Right lung (tissue), 2 donors: ENCODE measurements at regions not wholly inside any gene's neighbourhood (a gene's known extent, or its start where the extent isn't known, plus 50 kb on each side); places are given as distances from the start of the nearest gene placed in this dataset.
"Not testable (repeated sequence)": the region's sequence is repeated elsewhere in the genome, so short reads cannot be mapped to it uniquely, and the experiment has no call there.

Source experiments
- DNase-seq, 2 donors: peaks; one replicate each; pipeline ENCODE4 v3.0.0-alpha.2; 2013

DNA sequence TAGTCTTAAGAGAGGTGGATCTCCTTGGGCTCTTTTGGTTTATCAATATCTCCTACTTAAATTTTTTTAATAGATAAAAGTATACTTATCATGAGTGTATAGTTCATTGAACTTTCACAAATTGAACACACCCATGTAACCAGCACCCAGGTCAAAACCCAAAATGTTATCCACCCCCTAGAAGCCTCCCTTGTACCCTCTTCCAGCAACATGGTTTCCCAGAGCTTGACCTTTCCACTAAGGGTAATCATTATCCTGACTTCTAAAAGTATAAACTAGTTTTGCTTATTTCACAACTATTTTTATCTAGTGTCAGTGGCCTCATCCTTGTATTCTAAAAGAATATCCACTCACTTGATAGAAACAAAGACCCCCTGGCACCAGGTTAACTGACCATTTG is 106.8 kb downstream of the MDH1 start:
- DNase-seq: no peak

DNA sequence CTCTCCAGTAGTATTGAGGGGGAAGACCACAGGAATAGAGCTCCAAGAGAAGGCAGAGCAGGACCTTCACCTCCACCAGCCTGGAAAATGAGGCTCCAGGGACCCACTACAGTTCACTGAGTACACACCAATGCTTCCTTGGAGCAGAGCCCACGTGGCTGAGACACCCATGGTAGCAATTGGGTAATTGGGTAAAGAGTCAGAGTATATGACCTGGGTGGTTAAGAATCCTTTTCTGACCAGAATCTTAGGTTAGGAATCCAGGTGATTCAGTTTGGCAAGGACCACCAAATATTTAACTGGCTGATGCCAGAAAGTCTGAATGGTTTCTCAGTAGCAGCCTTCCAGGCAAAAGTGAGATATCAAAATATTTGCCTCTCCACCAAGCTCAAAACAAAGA is 107.7 kb downstream of the MDH1 start:
- no peak for DNase-seq

DNA sequence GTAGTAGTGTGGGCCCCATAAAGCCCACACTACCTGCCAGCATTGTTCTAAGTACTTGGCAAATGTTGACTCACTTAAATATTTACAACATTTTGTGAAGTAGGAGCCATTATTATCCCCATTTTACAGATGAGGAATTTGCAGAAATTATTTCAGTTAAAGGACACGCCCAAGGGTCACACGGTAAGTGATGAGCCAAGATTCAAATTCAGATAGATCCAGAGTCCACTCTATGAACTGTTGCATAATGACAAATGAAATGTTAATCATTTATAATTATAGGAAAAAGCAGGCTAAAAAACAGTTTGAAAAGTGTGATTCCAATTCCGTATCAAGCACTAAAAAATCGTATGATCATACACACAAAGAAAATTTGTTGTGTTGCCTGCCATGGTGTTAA is 108.4 kb downstream of the MDH1 start:
- DNase-seq: no peak

DNA sequence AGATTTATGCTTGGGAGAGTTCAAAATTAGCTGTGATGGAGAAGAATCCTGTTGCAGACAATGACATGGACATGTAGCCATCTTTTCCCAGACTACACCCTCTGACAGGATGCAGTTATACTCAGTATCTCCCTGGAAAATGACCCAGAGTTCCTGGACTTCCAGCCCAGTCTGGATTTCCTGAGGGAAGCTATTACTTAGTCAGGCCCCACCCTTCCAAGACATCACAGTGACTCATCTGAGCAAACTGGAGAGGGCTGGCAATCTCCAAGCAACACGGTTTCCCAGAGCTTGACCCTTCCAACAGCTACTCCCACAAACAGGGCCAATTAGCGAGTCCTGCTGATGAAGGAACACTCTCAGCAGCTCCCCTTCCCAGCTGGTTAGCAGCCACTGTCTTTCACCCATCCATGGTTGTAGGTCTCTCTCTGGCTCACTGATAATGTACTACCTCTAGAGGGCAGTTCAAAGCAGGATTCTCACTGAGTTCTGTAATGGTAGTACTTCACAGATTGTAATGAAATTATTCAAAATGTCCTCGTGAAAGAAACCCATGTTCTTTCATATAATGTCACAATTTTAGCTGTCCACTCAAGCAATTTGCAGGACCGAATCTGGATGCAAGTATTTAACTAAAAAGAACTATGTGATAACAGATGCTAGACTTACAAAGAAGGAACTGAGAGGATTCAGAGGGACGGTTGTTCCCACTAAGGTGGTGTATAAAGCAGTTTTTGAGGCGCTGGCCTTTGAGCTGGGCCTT is 110.2 kb downstream of the MDH1 start:
- DNase-seq: peak; percentile 1 to 24

DNA sequence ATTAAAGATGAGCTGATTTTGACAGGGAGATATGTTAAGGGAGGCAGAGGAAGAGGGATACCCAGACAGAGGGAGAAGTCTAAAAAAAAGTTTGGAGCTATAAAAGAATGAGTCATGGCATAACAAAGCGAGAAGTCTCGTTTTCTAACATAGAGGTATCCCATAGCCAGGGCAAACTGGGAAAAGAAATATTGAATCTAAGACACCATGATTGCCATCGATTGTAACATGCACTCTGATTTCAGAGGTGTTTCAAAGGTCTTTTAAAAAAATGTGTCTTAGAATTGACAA is 110.7 kb downstream of the MDH1 start:
- DNase-seq: no peak

DNA sequence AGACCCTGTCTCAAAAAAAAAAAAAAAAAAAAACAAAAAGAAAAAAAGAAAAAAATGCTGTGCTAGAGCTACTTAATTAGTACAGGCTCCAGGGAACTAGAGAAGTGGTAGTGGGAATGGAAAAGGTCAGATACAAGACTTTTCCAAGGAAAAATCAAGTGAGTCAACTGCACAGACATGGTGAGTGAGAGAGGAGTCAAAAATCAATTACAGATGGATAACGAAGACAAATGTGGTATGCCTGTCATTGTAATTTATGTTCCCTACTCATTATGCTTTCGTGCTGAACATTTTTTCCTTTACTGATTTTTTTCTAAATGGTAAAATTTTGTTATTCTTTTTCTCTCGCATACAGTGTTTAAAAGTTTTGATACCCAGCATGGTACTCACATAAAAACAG is 111.5 kb downstream of the MDH1 start:
- no peak for DNase-seq

DNA sequence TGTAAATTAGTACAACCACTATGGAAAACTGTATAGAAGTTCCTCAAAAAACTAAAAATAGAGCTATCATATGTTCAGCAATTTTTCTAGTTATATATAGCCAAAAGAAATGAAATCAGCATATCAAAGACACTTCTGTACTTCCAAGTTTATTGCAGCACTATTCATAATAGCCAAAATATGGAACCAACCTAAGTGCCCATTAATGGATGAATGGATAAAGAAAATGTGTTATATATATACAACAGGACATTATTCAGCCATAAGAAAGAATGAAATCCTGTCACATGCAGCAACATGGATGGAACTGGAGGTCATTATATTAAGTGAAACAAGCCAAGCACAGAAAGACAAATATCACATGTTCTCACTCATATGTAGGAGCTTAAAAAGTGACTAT is 112.6 kb downstream of the MDH1 start:
- no peak for DNase-seq

DNA sequence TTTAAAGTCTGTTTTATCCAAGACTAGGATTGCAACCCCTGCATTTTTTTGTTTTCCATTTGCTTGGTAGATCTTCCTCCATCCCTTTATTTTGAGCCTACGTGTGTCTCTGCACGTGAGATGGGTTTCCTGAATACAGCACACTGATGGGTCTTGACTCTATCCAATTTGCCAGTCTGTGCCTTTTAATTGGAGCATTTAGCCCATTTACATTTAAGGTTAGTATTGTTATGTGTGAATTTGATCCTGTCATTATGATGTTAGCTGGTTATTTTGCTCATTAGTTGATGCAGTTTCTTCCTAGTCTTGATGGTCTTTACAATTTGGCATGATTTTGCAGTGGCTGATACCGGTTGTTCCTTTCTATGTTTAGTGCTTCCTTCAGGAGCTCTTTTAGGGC is 117.3 kb downstream of the MDH1 start:
- not testable (repeated sequence) for DNase-seq

DNA sequence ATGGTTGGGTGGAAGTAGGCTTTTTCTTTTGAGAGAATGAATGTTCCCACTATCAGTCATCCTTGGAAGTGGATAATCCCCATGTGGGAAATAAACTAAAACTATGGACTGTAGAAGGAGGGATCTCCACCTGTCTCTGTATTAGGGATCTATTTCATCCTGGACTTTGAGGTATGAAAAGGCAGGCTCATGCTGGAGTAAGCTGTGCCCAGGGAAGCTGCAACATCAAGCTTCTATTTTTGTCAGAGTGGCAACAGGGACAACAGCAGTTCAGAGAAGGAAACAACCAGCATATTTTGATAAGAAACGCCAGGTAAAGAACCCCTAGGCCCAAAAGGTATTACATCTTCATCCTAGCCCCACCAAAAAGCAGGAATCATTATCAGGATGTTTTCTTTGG is 122.0 kb downstream of the MDH1 start:
- DNase-seq: no peak

DNA sequence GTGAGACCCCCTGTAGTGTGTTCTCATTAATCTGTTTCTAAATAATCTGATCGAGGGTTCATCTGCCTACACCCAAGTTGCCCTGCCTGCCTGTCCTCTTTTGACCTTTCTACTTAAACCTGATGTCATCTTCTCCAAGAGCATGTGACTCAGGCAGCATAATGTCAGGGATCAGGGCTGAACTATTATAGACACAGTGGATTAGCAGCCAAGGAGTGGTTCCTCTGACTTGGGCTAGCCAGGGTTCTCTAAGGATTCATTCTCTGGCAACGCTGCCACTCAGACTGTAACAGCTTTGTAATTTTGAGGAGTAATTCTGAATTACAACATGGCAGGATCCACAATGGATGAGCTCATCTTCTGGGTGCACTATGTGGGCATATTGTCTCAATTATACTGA is 124.0 kb downstream of the MDH1 start:
- DNase-seq: no peak

DNA sequence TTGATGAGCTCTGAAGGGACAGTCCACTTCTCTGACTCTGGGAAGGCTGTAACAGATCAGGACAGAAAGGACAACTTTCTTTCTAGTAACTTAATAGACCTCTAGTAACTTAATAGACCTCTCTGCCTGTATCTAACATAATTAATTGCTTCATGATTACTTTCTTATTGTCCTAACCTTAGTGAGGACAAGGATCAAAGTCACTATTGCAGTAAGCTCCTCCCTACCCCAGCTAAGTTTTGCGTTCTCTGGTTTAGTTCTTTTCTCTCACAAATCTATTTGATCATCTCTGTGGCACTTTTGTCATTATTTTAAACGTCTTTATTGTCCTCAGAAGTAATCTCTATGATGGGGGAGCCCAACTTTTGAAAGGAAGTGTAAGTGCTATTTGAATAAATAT is 125.5 kb upstream of the UGP2 start:
- DNase-seq: no peak

DNA sequence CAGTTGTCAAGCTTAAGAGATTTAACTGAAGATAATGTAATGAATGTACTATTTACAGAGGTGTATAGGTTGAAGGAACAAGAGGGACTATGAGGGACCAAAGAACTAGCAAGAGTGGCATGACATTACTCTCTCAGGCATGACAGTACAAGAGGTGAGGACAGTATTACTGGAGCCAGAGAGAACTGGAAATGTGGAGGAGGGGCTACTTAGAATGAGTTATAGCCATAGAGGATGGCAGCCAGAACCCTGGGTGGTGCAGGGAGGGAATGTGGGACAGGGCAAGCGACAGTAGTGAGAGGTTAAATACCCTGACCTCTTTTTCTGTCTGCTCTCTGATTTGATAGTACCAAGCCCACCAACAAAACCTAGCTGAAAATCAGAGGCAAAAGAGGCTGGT is 122.6 kb upstream of the UGP2 start:
- no peak for DNase-seq

DNA sequence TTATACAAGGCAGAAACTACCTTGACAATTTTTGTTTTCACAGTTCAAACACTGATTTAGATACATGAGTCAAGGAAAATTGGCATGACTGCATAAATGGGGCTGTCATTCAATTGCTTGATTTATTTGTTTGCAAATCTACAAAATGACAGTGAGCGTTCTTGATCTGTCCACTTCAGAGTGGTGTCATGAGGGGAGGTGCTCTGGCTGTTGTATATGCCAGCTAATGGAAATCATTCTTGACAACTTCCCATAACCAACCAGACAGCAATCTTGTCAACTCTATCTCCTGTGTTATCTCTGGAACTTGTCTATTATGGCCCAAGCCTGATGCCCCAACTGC is 120.6 kb upstream of the UGP2 start:
- no peak for DNase-seq

DNA sequence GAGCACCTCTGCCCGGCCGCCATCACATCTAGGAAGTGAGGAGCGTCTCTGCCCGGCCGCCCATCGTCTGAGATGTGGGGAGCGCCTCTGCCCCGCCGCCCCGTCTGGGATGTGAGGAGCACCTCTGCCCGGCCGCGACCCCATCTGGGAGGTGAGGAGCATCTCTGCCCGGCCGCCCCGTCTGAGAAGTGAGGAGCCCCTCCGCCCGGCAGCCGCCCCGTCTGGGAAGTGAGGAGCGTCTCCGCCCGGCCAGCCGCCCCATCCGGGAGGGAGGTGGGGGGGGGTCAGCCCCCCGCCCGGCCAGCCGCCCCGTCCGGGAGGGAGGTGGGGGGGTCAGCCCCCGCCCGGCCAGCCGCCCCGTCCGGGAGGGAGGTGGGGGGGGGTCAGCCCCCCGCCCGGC is 119.4 kb upstream of the UGP2 start:
- not testable (repeated sequence) for DNase-seq

DNA sequence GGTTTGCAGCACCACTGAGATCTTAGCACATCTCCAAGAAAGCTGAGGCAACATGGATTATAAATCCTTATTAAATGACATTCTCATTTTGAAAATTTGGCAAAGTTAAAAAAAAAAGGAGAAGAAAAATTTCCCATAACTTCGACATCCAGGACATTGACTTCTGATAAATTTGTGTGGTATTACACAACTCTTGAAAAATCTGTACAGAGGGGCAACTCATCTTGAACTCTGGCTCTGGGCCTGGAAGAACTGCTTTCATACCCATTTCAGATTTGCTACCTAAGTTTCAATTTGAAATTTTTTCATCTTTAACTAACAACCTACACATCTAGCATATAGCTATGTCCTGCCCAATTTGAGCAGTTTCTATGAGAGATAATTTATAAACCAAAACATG is 118.0 kb upstream of the UGP2 start:
- no peak for DNase-seq

DNA sequence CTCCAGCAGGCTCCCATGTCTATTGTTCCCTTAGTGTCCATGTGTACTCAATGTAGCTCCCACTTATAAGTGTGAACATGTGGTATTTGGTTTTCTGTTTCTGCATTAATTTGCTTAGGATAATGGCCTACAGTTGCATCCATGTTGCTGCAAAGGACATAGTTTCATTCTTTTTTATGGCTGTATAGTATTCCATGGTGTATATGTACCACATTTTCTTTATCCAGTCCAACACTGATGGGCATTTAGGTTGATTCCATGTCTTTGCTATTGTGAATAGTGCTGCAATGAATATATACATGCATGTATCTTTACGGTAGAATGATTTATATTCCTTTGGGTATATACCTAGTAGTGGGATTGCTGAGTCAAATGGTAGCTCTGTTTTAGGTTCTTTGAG is 116.5 kb upstream of the UGP2 start:
- DNase-seq: not testable (repeated sequence)

DNA sequence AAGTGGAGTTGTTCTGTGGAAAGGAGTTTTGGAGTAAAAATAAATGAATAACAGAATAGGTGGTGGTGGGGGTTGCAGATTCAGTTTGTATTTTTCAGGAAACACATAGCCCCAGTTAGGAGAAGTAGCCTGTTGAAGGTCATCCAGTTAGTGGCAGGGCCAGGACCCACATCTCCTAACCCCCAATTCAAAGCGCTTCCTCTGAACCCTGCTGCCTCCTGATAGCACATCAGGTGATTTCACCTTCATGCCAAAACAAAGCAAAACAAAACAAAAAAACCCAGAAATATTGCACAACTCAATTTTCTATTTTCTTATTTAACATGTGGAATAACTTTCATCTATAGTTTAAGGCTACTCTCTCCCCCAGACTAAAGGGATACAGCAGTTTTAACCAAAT is 112.3 kb upstream of the UGP2 start:
- no peak for DNase-seq

DNA sequence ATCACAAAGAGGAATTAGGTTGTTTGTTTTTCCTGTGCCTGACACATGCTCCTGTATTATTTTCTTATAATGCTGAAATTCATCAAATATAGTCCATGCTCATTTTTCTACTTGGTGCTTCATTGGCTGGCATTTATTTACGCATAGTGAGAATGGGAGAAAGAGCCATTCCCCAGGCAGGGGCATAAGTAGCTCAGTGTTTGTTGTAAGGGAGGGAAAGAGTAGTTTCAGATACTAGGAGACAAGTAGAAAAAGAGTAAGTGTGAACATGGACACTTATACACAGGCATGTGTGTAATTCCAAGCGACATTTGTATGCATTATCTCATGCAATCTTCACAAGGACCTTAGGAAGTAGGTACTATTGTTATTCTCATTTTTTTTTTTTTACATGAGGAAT is 111.9 kb upstream of the UGP2 start:
- no peak for DNase-seq

DNA sequence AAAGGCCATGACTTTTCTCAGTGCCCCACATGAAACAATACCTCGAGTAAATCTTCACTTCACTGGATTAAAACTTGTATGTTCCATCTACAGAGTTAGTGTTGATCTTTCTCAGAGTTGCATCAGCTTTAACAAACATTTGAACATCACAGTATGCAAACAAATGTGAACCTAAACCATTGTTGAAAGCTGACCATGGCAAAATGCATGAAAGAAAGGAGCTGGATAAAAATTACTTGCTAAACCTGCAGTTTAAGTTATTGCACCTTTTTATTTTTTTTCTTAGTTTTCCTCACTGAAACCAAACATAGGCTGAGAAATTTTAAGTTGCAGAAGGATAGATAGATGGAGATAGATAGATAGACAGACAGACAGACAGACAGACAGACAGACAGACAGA is 107.2 kb upstream of the UGP2 start:
- no peak for DNase-seq

DNA sequence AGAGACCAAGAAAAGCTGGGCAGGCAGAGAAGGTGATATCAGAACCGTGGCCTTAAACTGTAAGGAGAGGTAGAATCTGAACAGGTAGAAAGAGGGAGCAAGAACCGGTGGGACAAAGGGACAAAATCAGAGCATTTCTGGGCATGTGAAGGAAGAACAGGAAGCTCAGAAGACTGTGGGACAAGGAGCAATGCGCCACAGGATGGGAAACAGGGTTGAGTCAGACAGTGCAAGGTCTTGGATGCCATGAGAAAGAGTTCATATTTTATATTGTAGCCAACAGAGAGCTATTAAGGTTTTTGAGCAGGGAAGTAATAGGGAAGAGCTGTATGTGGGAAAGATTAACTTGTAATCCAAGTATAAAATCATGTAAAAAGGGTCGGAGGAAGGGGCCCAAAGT is 106.4 kb upstream of the UGP2 start:
- no peak for DNase-seq

DNA sequence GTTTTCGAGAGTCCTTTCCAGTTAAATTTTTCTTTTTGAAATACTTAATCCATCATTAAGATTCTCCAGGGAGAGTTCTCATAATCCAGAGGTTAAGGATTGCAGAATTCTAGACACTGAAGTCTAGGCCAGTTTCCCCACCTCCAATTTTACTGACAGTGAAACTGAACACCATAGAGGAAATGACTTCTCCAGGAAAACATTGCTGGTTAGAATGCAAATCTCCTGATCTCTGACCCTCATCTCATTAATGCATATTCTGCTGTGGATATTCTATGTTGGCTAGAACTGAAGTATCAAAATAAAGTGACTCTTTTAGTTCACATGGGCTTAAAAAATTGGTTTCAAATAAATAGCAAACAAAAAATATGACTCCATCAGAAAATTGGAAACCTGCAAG is 105.8 kb upstream of the UGP2 start:
- DNase-seq: no peak

DNA sequence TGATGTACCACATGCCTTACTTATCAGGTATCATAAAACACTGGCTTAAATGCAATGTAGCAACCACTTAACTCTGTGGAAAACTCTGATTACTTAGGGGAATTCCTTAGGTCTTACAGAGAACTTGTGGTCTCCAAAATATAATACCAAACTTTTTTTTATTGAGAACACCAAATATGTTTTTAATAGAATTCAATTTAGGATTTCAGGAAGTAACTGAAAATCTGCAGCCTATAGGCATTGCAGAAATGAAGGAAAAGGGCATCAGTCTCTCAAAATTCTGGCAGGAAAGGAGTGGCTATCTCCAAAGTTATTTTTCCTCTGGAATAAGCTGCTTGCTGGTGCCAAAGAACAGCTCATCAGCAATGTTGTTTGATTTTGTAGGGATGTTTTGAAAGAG is 105.3 kb upstream of the UGP2 start:
- DNase-seq: peak; percentile 33 to 38

DNA sequence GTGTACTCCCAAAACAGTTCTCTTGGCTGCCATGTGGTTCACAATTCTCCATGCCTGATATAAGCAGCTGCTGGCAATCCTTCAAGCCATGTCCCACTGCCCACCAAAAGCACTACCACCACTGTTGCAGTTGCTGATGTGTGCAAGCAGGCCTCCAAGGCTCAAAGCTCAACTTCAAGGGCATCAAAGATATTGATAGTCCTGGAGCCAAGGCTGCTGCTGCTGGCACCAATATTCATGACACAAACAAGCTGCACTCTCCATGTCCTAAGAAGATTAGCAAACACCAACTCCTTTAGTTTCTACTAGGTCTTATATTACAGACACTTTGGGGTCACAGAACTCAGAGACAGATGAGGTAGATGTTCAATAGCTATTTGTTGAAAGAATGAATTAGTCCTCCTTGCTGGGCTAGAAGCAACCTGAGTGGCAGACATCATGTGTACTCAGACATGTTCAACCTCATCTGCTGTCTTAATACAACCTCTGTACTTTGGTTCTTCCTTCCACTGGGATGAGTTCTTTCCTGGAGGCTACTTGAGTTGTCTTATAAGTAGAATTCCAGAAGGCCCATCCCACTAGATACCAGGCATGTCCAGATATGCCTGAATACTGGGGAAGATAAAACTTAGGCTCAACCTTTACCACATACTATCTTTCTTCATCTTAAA is 104.5 kb upstream of the UGP2 start:
- DNase-seq: no peak

DNA sequence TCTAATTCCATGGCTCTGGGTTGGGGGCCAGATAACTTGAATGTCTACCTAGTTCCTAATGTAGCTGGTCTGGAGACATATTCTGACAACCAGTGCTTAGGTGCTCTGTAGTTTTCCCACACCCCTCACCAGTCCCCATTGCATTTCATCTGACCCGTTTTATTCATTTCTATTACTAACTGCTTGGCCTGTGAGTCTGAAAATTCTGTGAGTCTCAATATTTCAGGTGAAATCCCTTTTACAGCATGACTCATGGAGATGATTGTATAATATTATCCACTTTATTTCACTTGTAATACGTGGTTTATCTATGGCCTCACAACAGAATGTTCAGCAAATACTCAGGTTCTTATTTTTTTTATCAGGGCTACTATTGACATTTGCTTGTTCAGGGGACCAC is 103.7 kb upstream of the UGP2 start:
- no peak for DNase-seq
